ENCODE measurements at regions not wholly inside any gene's neighbourhood (a gene's known extent, or its start where the extent isn't known, plus 50 kb on each side); places are given as distances from the start of the nearest gene placed in this dataset.

DNA sequence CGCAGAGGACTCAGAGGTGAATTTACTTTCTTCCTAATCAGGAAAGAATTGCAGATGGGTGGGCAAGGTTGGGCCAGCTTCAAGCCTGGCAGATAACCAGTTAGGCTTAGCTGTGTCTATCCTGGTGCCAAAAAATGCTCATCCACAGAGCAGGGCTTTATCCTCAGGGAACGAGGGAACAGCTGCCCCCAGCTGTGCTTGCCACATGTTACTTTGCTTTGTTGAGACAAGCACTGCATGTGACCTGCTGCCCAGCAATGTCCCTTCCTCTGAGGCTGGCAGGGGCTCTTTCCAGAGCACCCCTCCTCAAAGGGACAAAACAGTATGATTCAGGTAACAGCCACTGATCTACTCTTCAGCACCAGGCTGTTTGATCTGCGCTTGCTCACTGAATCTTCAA, 505.1 kb upstream of the USP24 start:
- H3K27ac Mint-ChIP-seq (ENCODE audit: unreplicated experiment): no peak overlapping the region
- TF ChIP-seq, protein P1, sequence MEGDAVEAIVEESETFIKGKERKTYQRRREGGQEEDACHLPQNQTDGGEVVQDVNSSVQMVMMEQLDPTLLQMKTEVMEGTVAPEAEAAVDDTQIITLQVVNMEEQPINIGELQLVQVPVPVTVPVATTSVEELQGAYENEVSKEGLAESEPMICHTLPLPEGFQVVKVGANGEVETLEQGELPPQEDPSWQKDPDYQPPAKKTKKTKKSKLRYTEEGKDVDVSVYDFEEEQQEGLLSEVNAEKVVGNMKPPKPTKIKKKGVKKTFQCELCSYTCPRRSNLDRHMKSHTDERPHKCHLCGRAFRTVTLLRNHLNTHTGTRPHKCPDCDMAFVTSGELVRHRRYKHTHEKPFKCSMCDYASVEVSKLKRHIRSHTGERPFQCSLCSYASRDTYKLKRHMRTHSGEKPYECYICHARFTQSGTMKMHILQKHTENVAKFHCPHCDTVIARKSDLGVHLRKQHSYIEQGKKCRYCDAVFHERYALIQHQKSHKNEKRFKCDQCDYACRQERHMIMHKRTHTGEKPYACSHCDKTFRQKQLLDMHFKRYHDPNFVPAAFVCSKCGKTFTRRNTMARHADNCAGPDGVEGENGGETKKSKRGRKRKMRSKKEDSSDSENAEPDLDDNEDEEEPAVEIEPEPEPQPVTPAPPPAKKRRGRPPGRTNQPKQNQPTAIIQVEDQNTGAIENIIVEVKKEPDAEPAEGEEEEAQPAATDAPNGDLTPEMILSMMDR (IDR thresholded peaks at IDR 0.05; ENCODE audit: unreplicated experiment): no peak
- no peak overlapping the region for H3K4me3 Mint-ChIP-seq (ENCODE audit: unreplicated experiment)
- peaks cover 1% of the 10 kb centered on the region for H3K27me3 Mint-ChIP-seq (ENCODE audit: unreplicated experiment)
- H3K36me3 Mint-ChIP-seq (ENCODE audit: low read depth, unreplicated experiment): no peaks in the 10 kb centered on the region
- H3K9me3 Mint-ChIP-seq (ENCODE audit: unreplicated experiment): no peaks in the 10 kb centered on the region
- no peak for DNase-seq (ENCODE audit: low spot score)
- H3K4me1 Mint-ChIP-seq (ENCODE audit: unreplicated experiment): no peaks in the 10 kb centered on the region

DNA sequence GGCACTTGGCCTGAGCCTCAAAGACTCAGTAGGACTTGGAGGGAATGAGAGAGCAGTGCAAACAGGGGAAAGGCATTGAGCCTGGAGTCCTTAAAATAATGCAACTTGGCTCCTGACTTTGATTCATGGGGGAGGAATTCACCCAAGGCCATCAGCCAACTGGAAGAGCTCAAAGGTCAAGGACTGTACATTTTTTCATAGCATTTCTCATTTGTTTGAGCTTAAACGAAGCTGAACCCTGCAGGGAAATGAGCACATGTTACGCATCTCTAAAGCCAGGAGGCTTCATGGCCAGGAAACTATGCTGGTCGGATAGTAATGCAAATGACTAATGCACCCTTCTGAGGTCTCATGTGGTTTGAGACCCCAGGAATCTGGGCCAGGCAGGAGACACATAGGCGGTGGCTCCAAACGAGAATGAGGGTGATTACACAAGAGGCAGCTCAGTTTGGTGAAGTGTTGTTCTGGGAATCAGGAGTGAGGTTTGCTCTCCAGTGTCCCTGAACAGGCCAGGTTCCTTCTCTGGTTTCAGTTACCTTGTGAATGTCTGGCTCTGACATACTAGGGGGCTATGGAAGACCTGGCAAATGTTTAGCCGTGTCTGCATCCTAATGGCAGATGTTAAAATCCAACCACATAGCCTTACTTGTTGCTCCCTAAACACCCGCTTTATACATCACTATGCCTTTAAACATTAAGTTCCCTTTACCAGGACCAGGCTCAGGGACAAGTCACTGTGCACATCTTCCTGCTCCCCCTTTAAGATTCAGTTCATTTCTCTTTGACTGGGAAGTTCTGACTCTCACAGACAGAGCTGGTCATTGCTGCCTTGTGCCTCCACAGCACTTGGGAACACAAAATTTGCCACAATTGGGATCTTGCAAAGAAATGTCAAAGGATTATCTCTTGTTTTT, 503.9 kb upstream of the USP24 start:
- peaks cover 1% of the 10 kb centered on the region for H3K27me3 Mint-ChIP-seq (ENCODE audit: unreplicated experiment)
- DNase-seq (ENCODE audit: low spot score): no peak
- H3K9me3 Mint-ChIP-seq (ENCODE audit: unreplicated experiment): no peaks in the 10 kb centered on the region
- TF ChIP-seq, protein P1 (IDR thresholded peaks at IDR 0.05; ENCODE audit: unreplicated experiment): no peak
- H3K36me3 Mint-ChIP-seq (ENCODE audit: low read depth, unreplicated experiment): no peaks in the 10 kb centered on the region
- no peak overlapping the region for H3K27ac Mint-ChIP-seq (ENCODE audit: unreplicated experiment)
- H3K4me3 Mint-ChIP-seq (ENCODE audit: unreplicated experiment): no peak overlapping the region
- H3K4me1 Mint-ChIP-seq (ENCODE audit: unreplicated experiment): no peaks in the 10 kb centered on the region

- DNase-seq (ENCODE audit: low spot score): no peak
- Mint-ChIP-seq H3K4me1 (ENCODE audit: unreplicated experiment) (no peaks in the 10 kb centered on the region), H3K9me3 (ENCODE audit: unreplicated experiment) (no peaks in the 10 kb centered on the region), H3K36me3 (ENCODE audit: low read depth, unreplicated experiment) (no peaks in the 10 kb centered on the region), H3K27me3 (ENCODE audit: unreplicated experiment) (peaks cover 3% of the 10 kb centered on the region), H3K27ac (ENCODE audit: unreplicated experiment) (no peak overlapping the region), H3K4me3 (ENCODE audit: unreplicated experiment) (no peak overlapping the region)
- TF ChIP-seq, protein P1 (IDR thresholded peaks at IDR 0.05; ENCODE audit: unreplicated experiment): no peak
These were observed 501.9 kb upstream of the USP24 start for GRCh38 chr1:55717111-55717510.

DNA sequence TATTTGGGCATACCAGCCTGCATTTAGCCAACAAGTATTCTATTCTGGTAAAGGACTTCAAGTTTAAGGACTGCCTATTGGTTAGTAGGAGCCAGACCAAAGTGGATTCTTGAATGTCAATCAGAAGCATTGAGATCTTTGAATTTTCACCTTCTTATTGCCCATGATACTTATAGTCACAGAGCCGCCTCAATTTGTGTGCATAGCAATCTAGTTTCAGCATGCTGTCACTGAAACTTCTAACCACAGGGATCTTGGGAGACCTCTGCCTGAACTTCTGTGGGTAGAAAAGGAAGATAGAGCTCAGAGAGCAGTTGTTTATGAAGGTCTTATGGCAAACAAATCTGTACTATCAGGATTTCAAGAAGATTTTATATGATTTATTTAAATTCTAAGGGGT, 501.4 kb upstream of the USP24 start:
- no peak for DNase-seq (ENCODE audit: low spot score)
- H3K4me3 Mint-ChIP-seq (ENCODE audit: unreplicated experiment): no peak overlapping the region
- TF ChIP-seq, protein P1 (IDR thresholded peaks at IDR 0.05; ENCODE audit: unreplicated experiment): no peak
- H3K9me3 Mint-ChIP-seq (ENCODE audit: unreplicated experiment): no peaks in the 10 kb centered on the region
- H3K4me1 Mint-ChIP-seq (ENCODE audit: unreplicated experiment): no peaks in the 10 kb centered on the region
- peaks cover 5% of the 10 kb centered on the region for H3K27me3 Mint-ChIP-seq (ENCODE audit: unreplicated experiment)
- no peaks in the 10 kb centered on the region for H3K36me3 Mint-ChIP-seq (ENCODE audit: low read depth, unreplicated experiment)
- H3K27ac Mint-ChIP-seq (ENCODE audit: unreplicated experiment): no peak overlapping the region

DNA sequence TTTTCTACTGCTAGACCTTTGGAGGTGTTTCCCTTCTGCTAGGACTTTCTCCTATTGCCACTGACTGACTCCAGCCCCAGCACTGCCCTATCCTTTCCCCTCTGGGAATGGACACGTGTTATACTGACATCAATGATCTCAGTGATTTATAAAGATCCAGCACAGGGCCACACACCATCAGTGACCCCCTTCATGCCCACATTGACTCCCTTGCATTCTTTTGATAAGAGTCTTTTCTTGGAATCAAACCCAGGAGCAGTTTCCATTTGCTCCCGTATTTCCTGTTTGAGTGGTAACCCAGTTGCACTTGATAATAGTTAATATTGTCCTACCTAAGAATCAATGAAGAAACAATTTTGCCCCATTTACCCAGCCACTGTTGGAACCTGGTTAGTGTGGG, 501.0 kb upstream of the USP24 start:
- Mint-ChIP-seq H3K27me3 (ENCODE audit: unreplicated experiment) (peaks cover 5% of the 10 kb centered on the region), H3K4me1 (ENCODE audit: unreplicated experiment) (no peaks in the 10 kb centered on the region), H3K36me3 (ENCODE audit: low read depth, unreplicated experiment) (no peaks in the 10 kb centered on the region), H3K9me3 (ENCODE audit: unreplicated experiment) (no peaks in the 10 kb centered on the region), H3K27ac (ENCODE audit: unreplicated experiment) (no peak overlapping the region), H3K4me3 (ENCODE audit: unreplicated experiment) (no peak overlapping the region)
- no peak for DNase-seq (ENCODE audit: low spot score)
- TF ChIP-seq, protein P1 (IDR thresholded peaks at IDR 0.05; ENCODE audit: unreplicated experiment): no peak

Data from endothelial cell (in vitro differentiated cells).